Endothelial cell of umbilical vein (primary cell): ENCODE measurements at regions not wholly inside any gene's neighbourhood (a gene's known extent, or its start where the extent isn't known, plus 50 kb on each side); places are given as distances from the start of the nearest gene placed in this dataset.

Experiments
- BruUV-seq: library from RNA; stranded (reverse); fragments of 400-500 nt; replicated peaks from 2 replicates; lab custom pipeline; 2021; lab: Mats Ljungman, UMichigan
- CTCF ChIA-PET: fragments of 300-600, 350-600 bp; sonication (Branson Sonifier 250); formaldehyde crosslinking; loops from one replicate; lab custom pipeline; 2021; ENCODE audit warnings: antibody characterized with exemption, inconsistent platforms; lab: Charles Lee
- POLR2A ChIA-PET: fragments of 300-600, 350-600 bp; sonication (Branson Sonifier 250); formaldehyde crosslinking; loops from one replicate; lab custom pipeline; 2021; ENCODE audit warnings: antibody characterized with exemption, inconsistent platforms; lab: Charles Lee
- DNase-seq: peaks from one replicate; pipeline ENCODE4 v3.0.0-alpha.2; 2011; ENCODE audit warnings: low read depth, low spot score
- FAIRE-seq: peaks from 2 replicates; lab custom pipeline; 2011; peaks lifted over from hg19 to GRCh38; lab: Jason Lieb, UNC
- H2AFZ ChIP-seq: 2 replicates; pipeline ENCODE4 v1.6.0; 2012; ENCODE audit warnings: low read depth, low read length, control low read depth, inconsistent platforms
- H3K27ac ChIP-seq: 2 replicates; pipeline ENCODE4 v1.5.1; 2011; ENCODE audit warnings: low read depth, mild to moderate bottlenecking, control low read depth, low read length, moderate library complexity; ENCODE audit not compliant: insufficient read depth
- H3K27me3 ChIP-seq, 2 experiments: 2 replicates each; pipeline versions ENCODE4 v1.6.0 to v1.6.1; 2011; ENCODE audit warnings: low read length in 2 of 2, mixed read lengths in 1 of 2; ENCODE audit not compliant: control insufficient read depth in 2 of 2, insufficient read depth in 2 of 2
- H3K36me3 ChIP-seq, 2 experiments: 2 replicates in 1 of 2; 3 replicates in 1 of 2; pipeline ENCODE4 v1.5.1; 2011; ENCODE audit warnings: low read length in 2 of 2, mild to moderate bottlenecking in 1 of 2, moderate library complexity in 1 of 2; ENCODE audit not compliant: control insufficient read depth in 2 of 2, insufficient read depth in 2 of 2; ENCODE audit errors: extremely low read depth in 1 of 2
- H3K4me1 ChIP-seq: 3 replicates; pipeline ENCODE4 v1.5.1; 2011; ENCODE audit warnings: mild to moderate bottlenecking, low read length; ENCODE audit not compliant: control insufficient read depth, insufficient read depth; ENCODE audit errors: extremely low read depth
- H3K4me2 ChIP-seq: 2 replicates; pipeline ENCODE4 v1.6.1; 2011; ENCODE audit warnings: low read length, control low read depth, mixed read lengths; ENCODE audit not compliant: insufficient read depth
- H3K4me3 ChIP-seq, 3 experiments: fragments of 200-600 bp in 1 of 3; sonication (generic), shearing (Covaris generic) in 1 of 3; replicated peaks in 1 of 3; 2 replicates each; pipeline ENCODE4 v1.5.1; 2011 to 2016; ENCODE audit warnings: control low read depth in 3 of 3, low read length in 3 of 3, mild to moderate bottlenecking in 2 of 3, inconsistent platforms in 1 of 3, low read depth in 1 of 3, moderate library complexity in 1 of 3; ENCODE audit not compliant: insufficient read depth in 1 of 3
- H3K79me2 ChIP-seq: 2 replicates; pipeline ENCODE4 v1.6.0; 2012; ENCODE audit warnings: low read length, inconsistent platforms; ENCODE audit not compliant: control insufficient read depth, insufficient read depth
- H3K9ac ChIP-seq: replicated peaks from 2 replicates; pipeline ENCODE3; 2011; ENCODE audit warnings: low read length, control low read depth; ENCODE audit not compliant: insufficient read depth; ENCODE audit errors: extremely low read depth
- H3K9me1 ChIP-seq: replicated peaks from 3 replicates; pipeline ENCODE4 v1.6.0; 2011; ENCODE audit warnings: mild to moderate bottlenecking, low read length; ENCODE audit not compliant: control insufficient read depth, insufficient read depth; ENCODE audit errors: extremely low read depth
- H3K9me3 ChIP-seq: replicated peaks from 2 replicates; pipeline ENCODE4 v1.5.1; 2012; ENCODE audit warnings: low read length, inconsistent platforms; ENCODE audit not compliant: control insufficient read depth, insufficient read depth
- H4K20me1 ChIP-seq: replicated peaks from 2 replicates; pipeline ENCODE3; 2011; ENCODE audit warnings: mild to moderate bottlenecking, low read length; ENCODE audit not compliant: control insufficient read depth, insufficient read depth; ENCODE audit errors: extremely low read depth
- EZH2 ChIP-seq: IDR thresholded peaks from 2 replicates; pipeline ENCODE4 v1.6.1; 2012; ENCODE audit warnings: borderline replicate concordance, low read depth, mild to moderate bottlenecking, moderate library complexity, low read length, inconsistent platforms; ENCODE audit not compliant: severe bottlenecking
- FOS ChIP-seq: IDR thresholded peaks from 2 replicates; pipeline ENCODE4 v1.6.1; 2011; ENCODE audit warnings: mild to moderate bottlenecking, low read length, moderate library complexity, borderline replicate concordance; ENCODE audit not compliant: insufficient read depth
- GATA2 ChIP-seq: IDR thresholded peaks from 2 replicates; pipeline ENCODE4 v1.7.0; 2011; ENCODE audit warnings: low read depth, mild to moderate bottlenecking, moderate library complexity, mixed read lengths, low read length; ENCODE audit not compliant: insufficient read length, insufficient read depth
- JUN ChIP-seq: IDR thresholded peaks from 2 replicates; pipeline ENCODE4 v1.6.1; 2011; ENCODE audit warnings: borderline replicate concordance, low read depth; ENCODE audit not compliant: insufficient read length, insufficient read depth
- MYC ChIP-seq: IDR thresholded peaks from one replicate; pipeline ENCODE4 v1.6.1; 2011; ENCODE audit warnings: mild to moderate bottlenecking, low read depth, low read length
- POLR2A ChIP-seq: IDR thresholded peaks from 2 replicates; pipeline ENCODE4 v1.6.1; 2012; ENCODE audit warnings: low read depth, mild to moderate bottlenecking, control low read depth, low read length
- POLR2AphosphoS5 ChIP-seq: IDR thresholded peaks from 2 replicates; pipeline ENCODE4 v1.6.1; 2012; ENCODE audit warnings: low read depth, mild to moderate bottlenecking, control low read depth, low read length, moderate library complexity; ENCODE audit not compliant: insufficient read depth
- dilution Hi-C: fragments of 300-500 bp; cut with MboI; formaldehyde crosslinking; loops from one replicate; pipeline ENCODE4 v1.15.0; 2019; ENCODE audit warnings: low sequenced_read_pairs; ENCODE audit not compliant: extremely low pct_ligation_motif_present
- intact Hi-C: fragments of 100-400 bp; cut with micrococcal nuclease; formaldehyde crosslinking; loops from one replicate; pipeline ENCODE4 v1.10.0; 2022
- TF ChIP-seq, protein P1 (sequence below), 2 donors: IDR thresholded peaks; 1 replicate in 1 of 2; 2 replicates in 1 of 2; pipeline ENCODE4 v1.5.1; 2011; ENCODE audit warnings: low read length in 2 of 2, mild to moderate bottlenecking in 2 of 2, moderate library complexity in 2 of 2, control low read depth in 1 of 2, inconsistent platforms in 1 of 2, low read depth in 1 of 2; ENCODE audit not compliant: insufficient read depth in 1 of 2; ENCODE audit errors: extremely low read depth in 1 of 2
- TF ChIP-seq, protein P2 (sequence below): IDR thresholded peaks from 2 replicates; pipeline ENCODE4 v1.6.1; 2011; ENCODE audit not compliant: insufficient read depth, insufficient read length

DNA sequence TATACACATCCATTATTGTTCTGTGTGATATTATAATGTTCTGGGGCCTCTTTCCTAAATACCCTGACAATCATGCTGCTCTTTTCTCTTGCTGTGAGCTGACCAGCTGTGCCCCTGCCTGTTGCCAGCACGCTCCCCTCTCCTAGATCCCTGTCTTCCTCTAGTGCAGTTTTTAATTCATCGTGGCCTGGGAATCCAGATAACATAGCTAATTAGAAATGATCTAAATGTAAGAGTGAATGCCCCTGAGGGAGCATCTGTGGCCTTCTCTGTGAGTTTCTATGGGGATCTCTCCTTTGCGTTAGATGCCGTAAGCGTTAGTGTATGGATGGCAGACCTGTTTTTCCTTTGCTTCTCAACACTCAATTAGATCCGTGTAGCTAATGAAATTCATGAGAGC, 434.3 kb downstream of the SPRY1 start:
- H3K9me1 ChIP-seq: no peaks in the 10 kb centered on the region
- FAIRE-seq (no peak), DNase-seq (no peak)
- no TSS peak for BruUV-seq
- H3K4me2 ChIP-seq: no peak overlapping the region
- no peaks in the 10 kb centered on the region for H4K20me1 ChIP-seq
- TF ChIP-seq EZH2: no peak
- TF ChIP-seq JUN: no peak
- TF ChIP-seq, protein P1, sequence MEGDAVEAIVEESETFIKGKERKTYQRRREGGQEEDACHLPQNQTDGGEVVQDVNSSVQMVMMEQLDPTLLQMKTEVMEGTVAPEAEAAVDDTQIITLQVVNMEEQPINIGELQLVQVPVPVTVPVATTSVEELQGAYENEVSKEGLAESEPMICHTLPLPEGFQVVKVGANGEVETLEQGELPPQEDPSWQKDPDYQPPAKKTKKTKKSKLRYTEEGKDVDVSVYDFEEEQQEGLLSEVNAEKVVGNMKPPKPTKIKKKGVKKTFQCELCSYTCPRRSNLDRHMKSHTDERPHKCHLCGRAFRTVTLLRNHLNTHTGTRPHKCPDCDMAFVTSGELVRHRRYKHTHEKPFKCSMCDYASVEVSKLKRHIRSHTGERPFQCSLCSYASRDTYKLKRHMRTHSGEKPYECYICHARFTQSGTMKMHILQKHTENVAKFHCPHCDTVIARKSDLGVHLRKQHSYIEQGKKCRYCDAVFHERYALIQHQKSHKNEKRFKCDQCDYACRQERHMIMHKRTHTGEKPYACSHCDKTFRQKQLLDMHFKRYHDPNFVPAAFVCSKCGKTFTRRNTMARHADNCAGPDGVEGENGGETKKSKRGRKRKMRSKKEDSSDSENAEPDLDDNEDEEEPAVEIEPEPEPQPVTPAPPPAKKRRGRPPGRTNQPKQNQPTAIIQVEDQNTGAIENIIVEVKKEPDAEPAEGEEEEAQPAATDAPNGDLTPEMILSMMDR (IDR thresholded peaks at IDR 0.05; ENCODE audit: extremely low read depth in 1 of 2, insufficient read depth in 1 of 2, low read depth in 1 of 2, low read length in 2 of 2): no peak
- no peak for TF ChIP-seq GATA2
- TF ChIP-seq MYC: no peak
- no peak for TF ChIP-seq POLR2A
- TF ChIP-seq, protein P2, sequence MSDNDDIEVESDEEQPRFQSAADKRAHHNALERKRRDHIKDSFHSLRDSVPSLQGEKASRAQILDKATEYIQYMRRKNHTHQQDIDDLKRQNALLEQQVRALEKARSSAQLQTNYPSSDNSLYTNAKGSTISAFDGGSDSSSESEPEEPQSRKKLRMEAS: no peak
- no peak for TF ChIP-seq FOS
- TF ChIP-seq POLR2AphosphoS5: no peak
- no peaks in the 10 kb centered on the region for H3K27me3 ChIP-seq
- ChIA-PET CTCF (no interaction called here), POLR2A (no interaction called here)
- intact Hi-C loops: no loop called here
- dilution Hi-C loops: no loop called here
- H3K27ac ChIP-seq: peak overlapping the region; percentile 93
- H3K4me3 ChIP-seq: no peak overlapping the region
- H2AFZ ChIP-seq: no peak overlapping the region
- H3K4me1 ChIP-seq: peaks cover 42% of the 10 kb centered on the region
- H3K36me3 ChIP-seq: no peaks in the 10 kb centered on the region
- no peaks in the 10 kb centered on the region for H3K9me3 ChIP-seq
- no peaks in the 10 kb centered on the region for H3K79me2 ChIP-seq
- no peak overlapping the region for H3K9ac ChIP-seq
